PC-3 (cell line): ENCODE measurements at regions not wholly inside any gene's neighbourhood (a gene's known extent, or its start where the extent isn't known, plus 50 kb on each side); places are given as distances from the start of the nearest gene placed in this dataset.

Experiments
- CTCF ChIP-seq: fragments of 300-600 bp; sonication (generic); conservative IDR thresholded peaks from 2 replicates; pipeline ENCODE4 v1.5.1; 2017; ENCODE audit warnings: antibody characterized with exemption, low read depth, mild to moderate bottlenecking, low read length
- EZH2 ChIP-seq: fragments of 300-600 bp; sonication (generic); IDR thresholded peaks from one replicate; pipeline ENCODE4 v1.6.1; 2017; ENCODE audit warnings: antibody characterized with exemption, mild to moderate bottlenecking, low read length; ENCODE audit not compliant: unreplicated experiment
- EZH2phosphoT487 ChIP-seq: fragments of 300-600 bp; sonication (generic); IDR thresholded peaks from 2 replicates; pipeline ENCODE4 v1.6.1; 2018; ENCODE audit warnings: mild to moderate bottlenecking, antibody characterized with exemption, low read length, borderline replicate concordance

- TF ChIP-seq CTCF (no peak), EZH2 (no peak), EZH2phosphoT487 (no peak)
These were observed 703.0 kb downstream of the RNF144A start for GRCh38 chr2:7620255-7620654.
